NB4 (cell line): ENCODE measurements at regions not wholly inside any gene's neighbourhood (a gene's known extent, or its start where the extent isn't known, plus 50 kb on each side); places are given as distances from the start of the nearest gene placed in this dataset.

Experiments used
- CTCF ChIP-seq: IDR thresholded peaks from one replicate; pipeline ENCODE4 v1.5.1; 2012; ENCODE audit warnings: low read depth, low read length
- MAX ChIP-seq: IDR thresholded peaks from 2 replicates; pipeline ENCODE4 v1.6.1; 2011; ENCODE audit warnings: low read depth, low read length
- MYC ChIP-seq: IDR thresholded peaks from 2 replicates; pipeline ENCODE4 v1.6.1; 2011; ENCODE audit warnings: low read depth, low read length
- POLR2A ChIP-seq: IDR thresholded peaks from 2 replicates; pipeline ENCODE4 v1.6.1; 2011; ENCODE audit warnings: mild to moderate bottlenecking; ENCODE audit not compliant: insufficient read length; ENCODE audit errors: extremely low read depth

GRCh38 chr13:110045202-110045601 lies 258.8 kb upstream of the IRS2 start:
- TF ChIP-seq POLR2A = no peak
- no peak for TF ChIP-seq CTCF
- no peak for TF ChIP-seq MAX
- TF ChIP-seq MYC = no peak
